Putamen (tissue), 1 donor: ENCODE measurements at regions not wholly inside any gene's neighbourhood (a gene's known extent, or its start where the extent isn't known, plus 50 kb on each side); places are given as distances from the start of the nearest gene placed in this dataset.
A peak's percentile ranks its signal among the peaks of the same experiment; 100 is the strongest.
"Not testable (repeated sequence)": the region's sequence is repeated elsewhere in the genome, so short reads cannot be mapped to it uniquely, and the experiment has no call there.

Experiments used
- DNase-seq: peaks from one replicate; pipeline ENCODE4 v3.0.0-alpha.2; 2016; ENCODE audit warnings: low spot score

DNA sequence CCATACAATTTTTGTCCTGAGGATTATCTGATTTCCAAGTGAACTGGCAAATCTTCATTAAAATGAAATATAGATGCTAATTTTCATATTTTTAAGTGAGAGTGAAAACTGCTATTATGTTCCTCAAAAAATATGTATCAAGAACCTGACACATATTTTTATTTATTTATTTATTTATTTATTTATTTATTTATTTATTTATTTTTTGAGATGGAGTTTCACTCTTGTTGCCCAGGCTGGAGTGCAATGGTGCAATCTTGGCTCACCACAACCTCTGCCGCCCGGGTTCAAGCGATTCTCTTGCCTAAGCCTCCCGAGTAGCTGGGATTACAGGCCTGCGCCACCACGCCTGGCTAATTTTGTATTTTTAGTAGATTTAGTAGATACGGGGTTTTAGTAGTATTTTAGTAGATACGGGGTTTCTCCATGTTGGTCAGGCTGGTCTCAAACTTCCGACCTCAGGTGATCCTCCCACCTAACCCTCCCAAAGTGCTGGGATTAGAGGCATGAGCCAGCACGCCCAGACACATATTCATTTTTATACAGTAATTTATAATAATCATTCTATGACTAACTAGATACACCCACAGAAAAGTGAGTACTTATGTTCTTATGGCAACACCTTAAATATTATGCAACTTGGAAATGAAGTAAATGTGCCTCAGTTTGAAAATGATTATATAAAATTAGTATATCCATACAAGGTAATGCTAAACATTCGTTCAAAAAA lies 248.3 kb downstream of the CDH7 start:
- not testable (repeated sequence) for DNase-seq

DNA sequence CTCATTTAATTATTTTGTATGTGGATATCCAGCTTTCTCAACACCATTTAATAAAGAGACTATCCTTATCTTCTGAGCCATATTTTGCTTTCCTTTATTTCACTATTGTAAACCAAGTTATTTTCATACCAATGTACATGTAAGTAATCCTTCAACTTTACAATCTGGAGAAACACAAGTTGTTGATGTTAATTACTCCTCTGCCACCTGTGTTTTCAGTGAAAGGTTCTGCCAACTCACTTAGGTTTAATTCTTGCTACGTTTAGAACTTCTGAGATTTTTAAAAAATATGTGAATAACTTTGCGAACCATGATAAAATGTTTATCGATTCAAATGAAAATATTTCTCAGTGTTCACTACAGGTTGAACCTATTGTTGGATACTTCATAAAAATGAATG lies 244.4 kb downstream of the CDH7 start:
- DNase-seq: no peak

DNA sequence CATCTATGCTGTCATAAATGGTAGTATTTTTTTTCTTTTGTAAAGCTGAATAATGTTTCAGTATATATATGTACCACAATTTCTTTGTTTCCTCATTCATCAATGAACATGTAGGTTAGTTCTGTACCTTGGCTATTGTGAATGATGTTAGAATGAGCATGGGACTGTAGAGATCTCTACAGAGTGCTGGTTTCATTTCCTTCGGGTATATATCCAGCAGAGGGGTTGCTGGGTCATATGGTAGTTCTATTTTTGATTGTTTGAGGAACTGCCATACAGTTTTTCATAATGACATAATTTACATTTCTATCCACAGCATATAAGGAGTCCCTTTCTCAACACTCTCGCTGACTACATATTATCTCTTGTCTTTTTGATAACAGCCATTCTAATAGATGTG lies 243.5 kb downstream of the CDH7 start:
- DNase-seq: no peak

DNA sequence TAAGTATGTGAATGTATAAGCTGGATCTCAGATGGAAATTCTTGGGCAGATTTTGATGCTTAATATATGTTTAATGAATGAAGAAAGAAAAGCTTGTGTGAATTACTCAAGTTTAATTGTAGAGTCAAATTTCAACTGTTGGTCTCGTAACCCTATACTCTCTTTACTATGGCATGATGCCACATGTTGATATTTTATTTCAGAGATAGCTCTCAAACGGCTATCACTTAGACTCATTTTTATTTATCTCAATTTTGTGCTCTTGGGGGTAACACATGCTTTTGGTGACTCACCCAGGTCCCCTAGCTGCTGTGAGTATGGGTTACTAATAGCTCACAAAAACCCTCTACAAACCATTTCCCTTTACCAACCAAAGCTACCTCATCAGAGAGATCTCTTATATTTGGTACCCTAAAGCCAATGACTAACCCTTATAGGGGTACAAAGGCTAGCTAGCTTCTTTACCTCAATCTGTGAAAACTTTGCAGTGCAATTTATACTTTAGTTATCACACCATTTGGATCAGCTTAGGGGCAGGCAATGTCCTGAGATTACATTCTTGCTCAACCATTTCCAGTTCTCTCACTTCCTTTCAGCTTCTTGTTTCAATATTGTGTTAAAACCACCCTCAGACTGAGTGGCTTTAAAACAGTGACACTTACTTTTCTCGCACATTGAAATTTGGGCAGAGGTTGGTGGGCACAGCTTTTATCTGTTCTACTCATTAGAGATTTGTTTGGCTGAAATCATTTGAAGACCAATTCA lies 240.3 kb downstream of the CDH7 start:
- DNase-seq: no peak

DNA sequence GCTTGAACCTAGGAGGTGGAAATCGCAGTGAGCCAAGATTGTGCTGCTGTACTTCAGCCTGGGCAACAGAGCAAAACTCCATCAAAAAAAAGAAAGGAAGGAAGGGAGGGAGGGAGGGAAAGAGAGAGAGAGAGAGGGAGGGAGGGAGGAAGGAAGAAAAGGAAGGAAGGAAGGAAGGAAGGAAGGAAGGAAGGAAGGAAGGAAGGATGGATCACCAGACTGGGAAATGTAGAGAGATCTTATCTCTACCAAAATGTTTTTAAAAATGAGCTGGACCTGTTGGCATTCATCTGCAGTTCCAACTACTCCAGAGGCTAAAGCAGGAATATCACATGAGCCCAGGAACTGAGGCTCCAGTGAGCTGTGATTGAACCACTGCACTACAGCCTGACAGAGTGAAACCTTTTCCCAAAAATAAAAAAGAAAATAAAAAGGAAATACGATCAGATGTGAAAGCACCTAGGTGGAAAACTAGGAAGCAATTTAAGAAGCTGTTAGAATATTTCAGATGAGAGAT lies 239.4 kb downstream of the CDH7 start:
- no peak for DNase-seq

DNA sequence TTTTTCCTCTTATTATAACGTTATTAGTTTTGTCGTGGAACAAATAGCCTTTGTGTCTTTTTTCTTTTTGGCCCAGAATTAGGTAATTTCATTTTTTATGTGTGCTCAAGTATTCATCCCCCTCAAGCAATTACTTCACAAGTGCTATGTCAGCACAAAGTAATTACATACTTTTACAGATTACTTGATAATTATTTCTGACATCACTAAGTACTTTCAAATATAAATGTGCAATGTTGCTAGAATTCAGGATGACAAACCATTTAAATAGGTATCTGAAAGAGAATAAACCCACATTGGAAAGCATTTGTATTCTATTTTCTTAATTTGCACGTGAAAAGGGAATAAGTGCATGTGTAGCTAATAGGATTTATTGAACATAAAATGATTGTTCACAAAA lies 238.2 kb downstream of the CDH7 start:
- DNase-seq: no peak

- DNase-seq: no peak
Measured at GRCh38 chr18:65988386-65988785, 237.6 kb downstream of the CDH7 start.

GRCh38 chr18:65983750-65984149 lies 232.9 kb downstream of the CDH7 start:
- no peak for DNase-seq

DNA sequence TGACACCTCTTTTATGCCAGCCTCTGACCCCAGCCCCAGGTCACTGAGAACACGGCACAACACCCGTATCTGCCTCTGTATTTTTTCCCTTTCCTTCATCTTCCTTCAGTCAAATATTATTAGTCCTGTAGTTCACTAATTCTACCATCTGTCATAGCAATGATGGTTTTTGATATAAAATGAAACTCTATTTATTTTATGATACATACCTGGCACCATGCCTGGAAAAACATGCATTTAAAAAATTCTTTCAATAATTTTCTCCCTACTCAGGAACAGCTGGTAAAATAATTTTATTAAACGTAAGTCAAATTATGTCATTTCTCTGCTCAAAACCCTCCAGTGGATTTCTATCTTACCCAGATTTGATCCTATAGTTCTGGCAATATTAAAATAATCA lies 224.7 kb downstream of the CDH7 start:
- no peak for DNase-seq

DNA sequence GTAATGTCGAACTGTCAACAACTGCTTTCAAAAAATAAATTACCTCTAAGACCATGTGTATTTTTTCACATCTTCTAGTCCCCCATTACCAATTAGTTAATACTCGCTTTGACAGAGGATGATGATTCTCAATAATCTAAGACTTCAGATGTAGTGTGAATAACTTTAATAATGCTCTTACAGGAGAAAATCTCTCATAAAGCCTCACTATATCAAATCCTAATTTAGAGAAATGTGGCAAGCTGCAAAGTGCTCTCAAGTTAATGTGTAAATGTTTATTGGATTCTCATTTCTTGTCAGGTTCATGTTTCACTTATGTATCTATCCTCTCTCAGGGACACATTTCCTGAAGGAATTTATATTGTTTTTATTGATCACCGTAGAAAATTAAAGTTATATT lies 223.9 kb downstream of the CDH7 start:
- DNase-seq: no peak

GRCh38 chr18:65968239-65969004 lies 217.6 kb downstream of the CDH7 start:
- DNase-seq: no peak

GRCh38 chr18:65955747-65956146 lies 204.9 kb downstream of the CDH7 start:
- peak; percentile 48 for DNase-seq

- no peak for DNase-seq
Measured at GRCh38 chr18:65954372-65954771, 203.6 kb downstream of the CDH7 start.

DNA sequence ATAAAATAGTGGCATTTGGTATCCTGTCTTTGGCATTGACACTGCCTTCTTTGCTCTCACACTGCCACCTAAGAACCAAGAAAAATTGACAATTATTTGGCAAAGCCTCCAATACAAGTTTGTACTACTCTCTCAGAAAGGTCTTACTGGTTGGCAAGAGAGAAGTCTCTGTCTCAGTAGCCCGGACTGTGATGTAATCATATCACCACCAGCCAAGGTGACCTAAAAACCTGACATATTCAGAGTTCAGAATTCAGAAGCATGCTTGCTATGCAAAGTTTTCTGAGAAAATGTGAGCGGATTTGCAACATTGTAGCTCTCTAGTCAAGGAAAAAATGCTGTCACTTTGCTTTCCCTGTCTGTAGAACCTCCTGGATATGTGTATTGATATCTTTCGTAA lies 196.0 kb downstream of the CDH7 start:
- DNase-seq: no peak

- DNase-seq: no peak
Measured at GRCh38 chr18:65943268-65943667, 192.5 kb downstream of the CDH7 start.

DNA sequence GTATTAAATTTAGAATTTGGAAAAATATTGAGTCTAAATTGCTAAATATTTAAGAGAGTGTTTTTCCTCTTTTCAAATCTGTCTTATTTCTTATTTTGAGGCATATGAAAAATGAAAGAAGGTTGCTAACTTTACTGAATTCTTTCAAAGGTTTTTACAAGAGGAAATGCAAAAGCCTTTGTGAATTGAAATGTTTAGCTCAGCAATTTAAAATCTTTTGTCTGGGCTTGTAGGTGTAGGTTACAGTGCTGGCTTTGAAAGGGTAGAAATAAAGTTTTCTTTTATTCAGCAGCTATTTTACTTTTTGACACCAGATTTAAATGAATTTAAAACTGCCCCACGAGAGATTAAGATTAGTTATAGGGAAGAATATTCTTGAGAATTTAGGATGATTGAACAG lies 192.0 kb downstream of the CDH7 start:
- no peak for DNase-seq

DNA sequence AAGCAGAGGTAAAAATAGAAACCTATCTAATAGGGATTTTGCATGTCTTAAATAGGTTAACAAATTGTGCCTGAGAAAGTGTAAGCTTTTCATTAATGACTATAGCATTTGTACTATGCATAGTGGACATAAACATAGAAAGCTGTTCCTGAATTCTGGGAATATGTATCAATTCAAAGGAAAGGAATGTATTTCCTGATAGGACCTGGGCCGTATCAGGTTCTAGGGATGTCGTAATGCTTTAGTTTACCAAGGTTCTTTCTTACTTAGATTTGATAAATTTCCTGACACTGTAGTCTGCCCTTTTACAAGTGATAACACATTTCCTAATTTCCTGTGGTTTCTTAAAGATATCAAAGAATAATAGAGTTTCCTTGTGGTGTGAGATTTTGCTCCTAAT lies 191.3 kb downstream of the CDH7 start:
- DNase-seq: no peak

DNA sequence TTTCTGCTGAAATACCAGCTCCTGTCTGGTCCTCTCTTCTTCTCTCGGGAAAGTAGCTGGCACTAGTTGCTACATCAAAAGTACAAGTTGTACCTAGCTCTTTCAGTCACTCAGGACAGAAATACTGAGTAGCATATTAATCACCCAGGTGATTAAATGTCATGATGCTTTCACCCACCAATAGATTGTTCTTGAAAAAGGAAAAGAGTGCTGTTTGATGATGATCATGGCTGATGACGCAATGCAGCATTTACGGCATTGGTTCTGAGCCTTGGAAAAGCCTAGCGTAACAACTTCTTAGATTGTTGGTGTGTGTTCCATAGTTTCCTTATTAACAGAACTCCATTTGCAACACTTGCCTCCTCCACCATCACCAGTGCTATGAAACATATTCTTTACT lies 190.7 kb downstream of the CDH7 start:
- no peak for DNase-seq
